ENCODE measurements at regions not wholly inside any gene's neighbourhood (a gene's known extent, or its start where the extent isn't known, plus 50 kb on each side); places are given as distances from the start of the nearest gene placed in this dataset.

DNA sequence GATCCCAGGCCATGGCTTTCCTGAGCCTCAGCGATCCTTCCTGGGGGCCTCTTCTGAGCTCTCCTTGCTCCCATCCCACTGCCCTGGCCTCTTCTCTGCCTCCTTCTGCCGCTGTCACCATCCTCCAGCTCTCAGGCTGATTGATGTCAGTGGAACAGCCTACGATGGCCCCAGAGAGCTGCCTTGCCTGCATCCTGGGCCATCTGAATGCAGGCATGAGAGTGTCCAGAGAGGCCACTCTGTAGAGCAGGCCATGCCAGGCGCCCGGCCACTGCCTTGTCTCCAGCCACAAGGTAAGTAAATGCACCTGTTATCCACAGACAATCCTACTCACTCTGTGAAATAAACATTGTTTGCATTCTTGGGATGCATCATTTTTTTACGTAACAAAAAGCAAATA lies 171.4 kb upstream of the PPP2R2D start:
- H3K4me1 ChIP-seq, result no peaks in the 10 kb centered on the region
- H3K9me3 ChIP-seq, result no peaks in the 10 kb centered on the region
- no peaks in the 10 kb centered on the region for H3K36me3 ChIP-seq
- DNase-seq, result no peak
- H3K27me3 ChIP-seq, result no peaks in the 10 kb centered on the region
- H3K4me3 ChIP-seq (ENCODE audit: low read depth, low read length), result no peak overlapping the region
- TF ChIP-seq, protein P1, sequence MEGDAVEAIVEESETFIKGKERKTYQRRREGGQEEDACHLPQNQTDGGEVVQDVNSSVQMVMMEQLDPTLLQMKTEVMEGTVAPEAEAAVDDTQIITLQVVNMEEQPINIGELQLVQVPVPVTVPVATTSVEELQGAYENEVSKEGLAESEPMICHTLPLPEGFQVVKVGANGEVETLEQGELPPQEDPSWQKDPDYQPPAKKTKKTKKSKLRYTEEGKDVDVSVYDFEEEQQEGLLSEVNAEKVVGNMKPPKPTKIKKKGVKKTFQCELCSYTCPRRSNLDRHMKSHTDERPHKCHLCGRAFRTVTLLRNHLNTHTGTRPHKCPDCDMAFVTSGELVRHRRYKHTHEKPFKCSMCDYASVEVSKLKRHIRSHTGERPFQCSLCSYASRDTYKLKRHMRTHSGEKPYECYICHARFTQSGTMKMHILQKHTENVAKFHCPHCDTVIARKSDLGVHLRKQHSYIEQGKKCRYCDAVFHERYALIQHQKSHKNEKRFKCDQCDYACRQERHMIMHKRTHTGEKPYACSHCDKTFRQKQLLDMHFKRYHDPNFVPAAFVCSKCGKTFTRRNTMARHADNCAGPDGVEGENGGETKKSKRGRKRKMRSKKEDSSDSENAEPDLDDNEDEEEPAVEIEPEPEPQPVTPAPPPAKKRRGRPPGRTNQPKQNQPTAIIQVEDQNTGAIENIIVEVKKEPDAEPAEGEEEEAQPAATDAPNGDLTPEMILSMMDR (IDR thresholded peaks at IDR 0.05; ENCODE audit: low read depth, low read length), result no peak

DNA sequence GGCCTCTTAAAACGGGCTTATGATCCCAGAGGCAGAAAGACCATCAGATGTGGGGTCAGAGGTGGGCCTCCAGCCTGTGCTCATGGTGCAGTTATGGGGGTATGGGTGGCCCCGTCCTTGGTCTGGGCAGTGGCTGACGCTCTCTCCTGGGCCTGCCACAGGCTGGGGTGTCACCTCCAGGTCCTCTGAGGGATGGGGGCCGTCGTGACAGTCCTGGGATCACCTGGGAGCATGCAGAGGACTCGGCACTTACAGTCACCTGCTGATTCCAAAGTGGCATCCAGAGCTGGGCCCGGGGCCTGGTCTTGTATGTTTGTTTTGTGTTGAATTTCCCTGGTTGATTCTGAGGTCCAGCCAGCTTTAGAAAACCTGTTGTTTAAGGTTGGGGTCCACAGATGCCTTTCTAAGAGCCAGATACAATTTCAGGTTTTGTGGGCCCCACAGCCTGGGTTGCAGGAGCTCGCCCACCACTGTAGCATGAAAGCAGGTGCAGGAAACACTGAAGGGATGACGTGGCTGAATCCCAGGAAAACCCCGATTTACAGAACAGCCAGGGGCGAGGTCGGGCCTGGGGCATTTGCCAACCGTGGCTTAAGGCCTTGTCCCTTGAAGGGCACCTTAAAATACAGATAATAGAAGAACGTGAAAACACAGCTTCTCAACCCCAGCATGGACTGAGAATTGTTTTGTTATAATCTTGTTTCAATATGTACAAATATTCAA lies 170.7 kb upstream of the PPP2R2D start:
- Histone ChIP-seq H3K4me1 (no peaks in the 10 kb centered on the region), H3K9me3 (no peaks in the 10 kb centered on the region), H3K36me3 (no peaks in the 10 kb centered on the region), H3K4me3 (ENCODE audit: low read depth, low read length) (no peak overlapping the region), H3K27me3 (no peaks in the 10 kb centered on the region)
- no peak for DNase-seq
- TF ChIP-seq, protein P1 (IDR thresholded peaks at IDR 0.05; ENCODE audit: low read depth, low read length), result no peak

DNA sequence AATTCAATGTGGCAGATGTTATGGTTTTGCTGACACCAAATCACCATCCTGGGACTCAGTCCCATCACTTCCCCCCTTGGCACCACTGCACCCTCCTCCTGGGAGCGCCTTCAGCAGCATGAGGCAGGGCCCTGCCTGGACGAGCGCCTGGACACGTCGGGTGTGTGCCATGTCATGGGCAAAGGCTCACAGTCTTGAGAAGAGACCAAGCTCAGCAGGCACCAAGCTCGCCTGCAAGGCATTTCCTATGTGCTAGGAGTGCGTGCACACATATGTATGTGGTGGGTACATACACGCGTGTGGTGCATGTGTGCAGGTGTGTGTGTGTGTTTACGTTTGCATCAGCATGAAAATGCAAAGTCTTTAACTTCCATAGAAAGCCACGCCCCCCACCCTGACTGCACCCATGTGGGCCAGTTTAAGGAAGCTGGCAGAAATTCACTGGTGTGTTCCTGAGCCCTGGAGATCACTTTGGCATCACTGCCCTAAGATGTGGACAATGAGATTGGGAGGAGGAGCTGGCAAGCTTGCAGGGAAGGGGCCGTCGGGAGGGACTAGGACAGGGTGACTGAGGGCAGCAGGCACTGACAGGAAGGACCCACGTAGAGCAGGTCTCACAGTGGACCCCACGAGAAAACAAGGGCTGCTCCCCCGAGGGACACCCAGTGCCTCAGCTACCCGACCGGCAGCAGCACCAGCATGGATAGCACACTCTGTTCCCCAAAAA lies 169.9 kb upstream of the PPP2R2D start:
- Histone ChIP-seq H3K27me3 (no peaks in the 10 kb centered on the region), H3K4me3 (ENCODE audit: low read depth, low read length) (no peak overlapping the region), H3K4me1 (no peaks in the 10 kb centered on the region), H3K9me3 (no peaks in the 10 kb centered on the region), H3K36me3 (no peaks in the 10 kb centered on the region)
- DNase-seq, result no peak
- TF ChIP-seq, protein P1 (IDR thresholded peaks at IDR 0.05; ENCODE audit: low read depth, low read length), result no peak

DNA sequence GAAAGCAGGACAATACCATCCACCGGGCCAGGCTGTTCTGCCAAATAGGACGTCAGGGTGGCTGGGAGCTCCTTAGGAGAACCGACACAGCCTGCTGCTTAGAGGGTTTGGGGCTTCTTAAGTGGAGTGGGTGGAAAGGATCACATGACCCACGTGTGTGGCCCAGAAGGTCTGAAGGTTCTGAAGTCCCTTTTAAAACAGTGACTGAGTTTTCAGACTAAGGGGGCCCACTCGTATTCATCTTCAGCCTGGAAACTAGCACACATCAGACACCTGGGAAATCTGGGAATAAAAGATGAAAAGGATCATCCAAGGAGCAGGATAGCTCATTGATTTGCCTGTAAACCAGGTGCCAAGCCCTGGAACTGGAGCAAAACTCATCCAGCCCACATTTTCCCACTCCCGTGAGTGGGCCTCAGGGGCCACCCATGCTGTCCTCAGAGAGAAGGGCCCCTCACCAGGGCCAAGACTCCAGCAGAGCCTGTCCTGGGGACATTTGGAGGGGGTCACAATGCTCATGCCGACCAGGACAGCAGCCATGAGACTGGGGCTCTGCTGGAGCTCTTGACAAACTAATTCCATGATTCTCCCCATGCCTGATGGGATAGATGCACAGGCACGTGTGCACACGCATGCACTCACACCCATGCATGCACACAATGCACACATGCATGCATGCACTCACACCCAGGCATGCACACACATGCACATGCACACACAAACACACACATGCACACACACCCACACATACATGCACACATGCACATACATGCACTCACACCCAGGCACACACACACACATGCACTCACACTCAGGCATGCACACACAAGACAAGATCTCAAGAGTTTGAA lies 168.8 kb upstream of the PPP2R2D start:
- DNase-seq, result no peak
- Histone ChIP-seq H3K36me3 (no peaks in the 10 kb centered on the region), H3K4me1 (no peaks in the 10 kb centered on the region), H3K9me3 (no peaks in the 10 kb centered on the region), H3K4me3 (ENCODE audit: low read depth, low read length) (no peak overlapping the region), H3K27me3 (no peaks in the 10 kb centered on the region)
- TF ChIP-seq, protein P1 (IDR thresholded peaks at IDR 0.05; ENCODE audit: low read depth, low read length), result no peak

DNA sequence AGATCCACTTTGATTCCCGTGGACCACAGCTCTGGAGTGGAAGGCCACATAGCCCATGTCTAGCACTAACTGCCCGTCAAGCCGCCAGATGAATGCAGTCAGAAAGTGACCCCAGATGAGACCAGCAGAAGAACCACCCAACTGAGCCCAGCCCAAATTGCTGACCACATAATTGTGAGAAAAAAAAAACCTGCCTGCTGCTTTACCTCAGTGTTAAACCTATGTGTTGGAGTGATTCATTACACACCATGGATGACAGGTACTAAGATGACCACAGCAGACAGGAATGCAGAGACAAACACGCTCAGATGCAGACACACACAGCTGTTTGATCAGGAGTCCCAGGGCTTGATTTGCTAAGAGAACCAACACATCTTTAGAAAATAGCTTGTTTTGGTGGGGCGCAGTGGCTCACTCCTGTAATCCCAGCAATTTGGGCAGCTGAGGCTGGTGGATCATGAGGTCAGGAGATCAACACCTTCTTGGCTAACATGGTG lies 168.1 kb upstream of the PPP2R2D start:
- H3K27me3 ChIP-seq, result no peaks in the 10 kb centered on the region
- no peaks in the 10 kb centered on the region for H3K36me3 ChIP-seq
- TF ChIP-seq, protein P1 (IDR thresholded peaks at IDR 0.05; ENCODE audit: low read depth, low read length), result no peak
- H3K9me3 ChIP-seq, result no peaks in the 10 kb centered on the region
- H3K4me1 ChIP-seq, result no peaks in the 10 kb centered on the region
- no peak overlapping the region for H3K4me3 ChIP-seq (ENCODE audit: low read depth, low read length)
- DNase-seq, result no peak

Measured in BE2C (cell line).